Neural cell (in vitro differentiated cells): ENCODE measurements at regions not wholly inside any gene's neighbourhood (a gene's known extent, or its start where the extent isn't known, plus 50 kb on each side); places are given as distances from the start of the nearest gene placed in this dataset.

Experiments
- CTCF ChIP-seq: fragments of 450-650 bp; IDR thresholded peaks from 2 replicates; pipeline ENCODE4 v1.5.1; 2014; ENCODE audit warnings: antibody characterized with exemption, mild to moderate bottlenecking, moderate library complexity; ENCODE audit not compliant: poor library complexity, severe bottlenecking
- REST ChIP-seq: IDR thresholded peaks from 2 replicates; pipeline ENCODE4 v1.6.1; 2012; ENCODE audit warnings: borderline replicate concordance

- TF ChIP-seq CTCF (no peak), REST (no peak)
Measured at GRCh38 chr10:89889606-89890005, 188.2 kb downstream of the KIF20B start.
